Esophagus muscularis mucosa (tissue), 4 donors: ENCODE measurements at regions not wholly inside any gene's neighbourhood (a gene's known extent, or its start where the extent isn't known, plus 50 kb on each side); places are given as distances from the start of the nearest gene placed in this dataset.
A peak's percentile ranks its signal among the peaks of the same experiment; 100 is the strongest.

Experiments used
- DNase-seq: peaks from one replicate; pipeline ENCODE4 v3.0.0-alpha.2; 2017; ENCODE audit errors: extremely low spot score
- H3K27ac ChIP-seq, 4 donors: fragments of 200-600 bp; sonication (generic); replicated peaks in 1 of 4; 1 replicate in 3 of 4; 2 replicates in 1 of 4; pipeline ENCODE4 v1.5.1; 2016 to 2019; ENCODE audit warnings: mild to moderate bottlenecking in 1 of 4
- H3K27me3 ChIP-seq, 4 donors: fragments of 200-600 bp; sonication (generic); one replicate each; pipeline versions ENCODE4 v1.5.1 to v1.6.0; 2016 to 2019
- H3K36me3 ChIP-seq, 4 donors: fragments of 200-600 bp; sonication (generic); one replicate each; pipeline ENCODE4 v1.5.1; 2016 to 2019
- H3K4me1 ChIP-seq, 4 donors: fragments of 200-600 bp; sonication (generic); one replicate each; pipeline ENCODE4 v1.5.1; 2016 to 2019
- H3K4me3 ChIP-seq, 4 donors: fragments of 200-600 bp; sonication (generic); 1 replicate in 2 of 4; 2 replicates in 2 of 4; pipeline ENCODE4 v1.5.1; 2016 to 2019; ENCODE audit warnings: mild to moderate bottlenecking in 4 of 4, moderate library complexity in 1 of 4
- H3K9me3 ChIP-seq, 4 donors: fragments of 200-600 bp; sonication (generic); 1 replicate in 3 of 4; 2 replicates in 1 of 4; pipeline ENCODE4 v1.5.1; 2016 to 2019
- EP300 ChIP-seq: sonication (generic); formaldehyde crosslinking; IDR thresholded peaks from one replicate; pipeline ENCODE4 v1.6.1; 2017; ENCODE audit warnings: antibody characterized with exemption
- POLR2A ChIP-seq: fragments of 450-650 bp; IDR thresholded peaks from one replicate; pipeline ENCODE4 v1.6.1; 2017; ENCODE audit warnings: antibody characterized with exemption, moderate library complexity, mild to moderate bottlenecking, low read depth
- POLR2AphosphoS5 ChIP-seq, 2 donors: sonication (generic); formaldehyde crosslinking; IDR thresholded peaks; one replicate each; pipeline ENCODE4 v1.6.1; 2017; ENCODE audit warnings: antibody characterized with exemption in 2 of 2
- WGBS: methylation state at CpG from one replicate; pipeline ENCODE4 v1.1.5; 2018; 5-methylcytosine and 5-hydroxymethylcytosine counted together
- intact Hi-C: fragments of 100-400 bp; cut with DNase I; formaldehyde crosslinking; loops from one replicate; pipeline ENCODE4 v1.15.1; 2023
- TF ChIP-seq, protein P1 (sequence below), 3 experiments: fragments of 200-600 bp in 2 of 3; fragments of 450-650 bp in 1 of 3; sonication (generic) in 2 of 3; IDR thresholded peaks; one replicate each; pipeline ENCODE4 v1.5.1; 2017 to 2019; ENCODE audit warnings: antibody characterized with exemption in 3 of 3, mild to moderate bottlenecking in 2 of 3, moderate library complexity in 1 of 3

DNA sequence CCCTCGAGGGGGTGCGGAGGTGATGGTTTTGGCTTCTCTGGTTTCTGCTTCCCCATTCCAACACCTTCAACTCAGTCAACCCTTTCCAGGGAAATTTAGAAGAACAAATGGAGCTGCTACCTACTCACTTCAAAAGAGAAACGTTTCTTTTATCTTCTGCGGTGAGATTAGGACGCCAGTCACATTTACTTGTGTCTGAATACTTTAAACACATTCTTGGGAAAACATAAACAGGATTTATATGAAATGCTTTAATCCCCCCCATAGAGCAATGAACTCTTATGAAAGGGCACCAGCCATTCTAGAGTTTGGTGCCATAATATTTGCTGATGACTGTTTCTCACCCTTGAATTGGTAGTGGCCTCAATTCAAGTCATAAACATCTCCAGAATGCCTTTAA, 253.2 kb upstream of the APCDD1 start:
- Histone ChIP-seq H3K4me1 (no peaks in the 10 kb centered on the region), H3K27ac (no peak overlapping the region)
- intact Hi-C loops, result no loop called here

DNA sequence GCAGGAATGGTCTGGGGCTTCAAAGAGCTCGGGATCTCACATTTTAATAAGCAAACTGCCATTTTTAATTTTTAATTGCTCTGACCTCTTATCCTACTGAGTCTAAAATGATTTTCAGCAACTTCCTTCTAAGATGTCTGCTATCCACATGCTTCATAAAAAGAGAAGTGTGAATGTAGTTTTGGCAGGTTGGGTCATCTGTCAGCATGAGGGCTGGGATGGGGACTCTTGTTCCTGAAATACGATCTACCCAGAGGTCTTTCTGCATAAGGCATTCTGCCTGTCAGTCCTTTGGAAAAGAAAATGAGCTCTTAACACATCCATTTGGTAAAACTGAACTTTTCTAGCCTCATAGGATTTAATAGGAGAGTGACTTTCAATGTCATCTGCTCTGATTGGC, 252.8 kb upstream of the APCDD1 start:
- Histone ChIP-seq H3K27ac (no peak overlapping the region), H3K36me3 (no peaks in the 10 kb centered on the region), H3K9me3 (no peaks in the 10 kb centered on the region), H3K4me1 (no peaks in the 10 kb centered on the region), H3K27me3 (no peaks in the 10 kb centered on the region), H3K4me3 (no peak overlapping the region)
- 86% methylated on average over 2 of the region's 2 CpGs for WGBS
- intact Hi-C loops, result no loop called here
- TF ChIP-seq, protein P1, sequence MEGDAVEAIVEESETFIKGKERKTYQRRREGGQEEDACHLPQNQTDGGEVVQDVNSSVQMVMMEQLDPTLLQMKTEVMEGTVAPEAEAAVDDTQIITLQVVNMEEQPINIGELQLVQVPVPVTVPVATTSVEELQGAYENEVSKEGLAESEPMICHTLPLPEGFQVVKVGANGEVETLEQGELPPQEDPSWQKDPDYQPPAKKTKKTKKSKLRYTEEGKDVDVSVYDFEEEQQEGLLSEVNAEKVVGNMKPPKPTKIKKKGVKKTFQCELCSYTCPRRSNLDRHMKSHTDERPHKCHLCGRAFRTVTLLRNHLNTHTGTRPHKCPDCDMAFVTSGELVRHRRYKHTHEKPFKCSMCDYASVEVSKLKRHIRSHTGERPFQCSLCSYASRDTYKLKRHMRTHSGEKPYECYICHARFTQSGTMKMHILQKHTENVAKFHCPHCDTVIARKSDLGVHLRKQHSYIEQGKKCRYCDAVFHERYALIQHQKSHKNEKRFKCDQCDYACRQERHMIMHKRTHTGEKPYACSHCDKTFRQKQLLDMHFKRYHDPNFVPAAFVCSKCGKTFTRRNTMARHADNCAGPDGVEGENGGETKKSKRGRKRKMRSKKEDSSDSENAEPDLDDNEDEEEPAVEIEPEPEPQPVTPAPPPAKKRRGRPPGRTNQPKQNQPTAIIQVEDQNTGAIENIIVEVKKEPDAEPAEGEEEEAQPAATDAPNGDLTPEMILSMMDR (IDR thresholded peaks at IDR 0.05), result no peak
- no peak for TF ChIP-seq POLR2AphosphoS5 (IDR thresholded peaks at IDR 0.05)
- no peak for TF ChIP-seq POLR2A
- TF ChIP-seq EP300, result no peak
- DNase-seq, result no peak

More for the DNA sequence above, 253.2 kb upstream of the APCDD1 start:
- H3K4me3 ChIP-seq, result no peak overlapping the region
- 83% methylated on average over 5 of the region's 5 CpGs for WGBS
- H3K36me3 ChIP-seq, result no peaks in the 10 kb centered on the region
- H3K27me3 ChIP-seq, result no peaks in the 10 kb centered on the region
- H3K9me3 ChIP-seq, result no peaks in the 10 kb centered on the region
- DNase-seq, result no peak
- TF ChIP-seq EP300, result no peak
- no peak for TF ChIP-seq POLR2A
- no peak for TF ChIP-seq POLR2AphosphoS5 (IDR thresholded peaks at IDR 0.05)
- TF ChIP-seq, protein P1 (IDR thresholded peaks at IDR 0.05), result no peak

DNA sequence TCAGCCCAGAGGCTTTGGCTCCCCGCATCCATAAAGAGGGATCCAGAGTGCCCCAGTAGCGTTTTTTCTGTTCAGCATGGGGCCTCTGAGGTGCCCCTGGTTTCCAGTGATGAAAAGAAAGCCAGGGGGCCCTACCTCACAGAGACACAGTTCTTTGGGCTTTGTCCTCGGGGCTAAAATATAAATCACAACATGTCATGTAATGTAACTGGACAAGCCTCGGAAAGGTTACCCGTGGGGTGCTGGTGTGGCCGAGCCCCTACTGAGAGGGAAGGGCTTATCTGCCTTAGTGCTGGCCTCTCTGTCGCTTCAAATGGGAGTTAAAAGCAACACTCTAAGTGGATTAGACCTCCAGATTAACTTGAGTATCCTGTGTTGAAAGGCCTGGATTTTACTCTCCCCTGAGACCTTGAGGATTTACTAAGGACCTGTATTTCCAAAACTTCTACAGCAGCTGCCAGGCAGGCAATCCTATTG, 251.6 kb upstream of the APCDD1 start:
- no peak for DNase-seq
- H3K4me3 ChIP-seq, result no peak overlapping the region
- intact Hi-C loops, result no loop called here
- H3K4me1 ChIP-seq, result peaks cover 4 to 9% (median 8%) of the 10 kb centered on the region in 4 donors
- 74% methylated on average over 7 of the region's 7 CpGs for WGBS
- H3K27ac ChIP-seq, result no peak overlapping the region
- no peaks in the 10 kb centered on the region for H3K9me3 ChIP-seq
- TF ChIP-seq POLR2A, result no peak
- TF ChIP-seq, protein P1 (IDR thresholded peaks at IDR 0.05), result no peak
- TF ChIP-seq EP300, result no peak
- TF ChIP-seq POLR2AphosphoS5 (IDR thresholded peaks at IDR 0.05), result no peak
- no peaks in the 10 kb centered on the region for H3K36me3 ChIP-seq
- no peaks in the 10 kb centered on the region for H3K27me3 ChIP-seq

DNA sequence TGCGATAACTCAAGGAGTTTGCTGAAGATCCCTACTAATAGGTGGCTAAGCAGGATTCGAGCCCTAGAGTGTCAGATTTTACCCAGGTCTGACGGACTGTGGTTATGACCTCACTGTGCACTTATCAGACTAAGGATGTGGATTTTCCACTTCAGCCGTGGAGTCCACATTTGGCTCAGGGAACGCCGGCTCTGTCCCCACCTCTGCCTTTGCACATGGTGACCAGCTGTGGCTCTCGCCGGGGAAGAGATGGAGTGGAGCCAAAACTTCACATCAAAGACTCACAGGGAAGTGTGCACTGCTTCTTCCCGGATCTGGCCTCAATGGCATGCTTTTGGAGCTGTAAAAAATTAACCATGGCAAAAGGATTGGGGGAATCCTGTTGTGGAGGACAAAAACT, 249.3 kb upstream of the APCDD1 start:
- Histone ChIP-seq H3K36me3 (no peaks in the 10 kb centered on the region), H3K4me3 (no peak overlapping the region), H3K27ac (no peak overlapping the region), H3K4me1 (peaks cover 8 to 15% (median 13%) of the 10 kb centered on the region in 4 donors), H3K9me3 (no peaks in the 10 kb centered on the region), H3K27me3 (no peaks in the 10 kb centered on the region)
- TF ChIP-seq, protein P1 (IDR thresholded peaks at IDR 0.05), result no peak
- TF ChIP-seq POLR2A, result no peak
- TF ChIP-seq EP300, result no peak
- TF ChIP-seq POLR2AphosphoS5 (IDR thresholded peaks at IDR 0.05), result no peak
- intact Hi-C loops, result no loop called here
- peak; percentile 87 for DNase-seq
- WGBS, result 72% methylated on average over 9 of the region's 9 CpGs

DNA sequence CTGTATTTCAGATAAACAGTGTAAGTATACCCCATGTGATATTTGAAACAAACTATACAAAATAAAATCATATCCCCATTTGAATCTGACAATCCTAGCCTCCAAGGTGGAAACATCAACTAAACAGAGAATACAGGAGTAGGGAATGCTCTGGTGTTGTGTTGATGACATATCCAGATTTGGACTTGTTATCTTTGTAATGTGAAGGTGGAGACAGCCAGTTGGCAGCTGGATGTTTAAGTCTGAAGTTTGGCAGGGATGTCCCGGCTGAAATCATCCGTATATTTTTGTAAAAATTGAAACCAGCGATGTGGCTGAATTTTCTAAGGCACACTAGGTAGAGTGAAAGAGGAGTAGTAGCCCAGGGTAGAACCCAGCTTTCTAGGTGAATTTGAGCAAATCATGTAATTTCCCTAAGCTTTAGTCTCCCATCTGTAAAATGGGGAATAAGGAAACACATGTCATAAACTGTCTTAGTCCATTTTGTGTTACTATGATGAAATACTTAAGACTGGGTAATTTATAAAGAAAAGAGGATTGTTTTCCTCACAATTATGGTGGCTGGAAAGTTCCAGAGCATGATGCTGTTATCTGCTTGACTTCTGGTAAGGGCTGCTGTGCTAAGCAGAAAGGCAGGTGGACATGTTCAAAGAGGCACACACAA, 246.6 kb upstream of the APCDD1 start:
- TF ChIP-seq POLR2AphosphoS5 (IDR thresholded peaks at IDR 0.05) (no peak), EP300 (no peak), POLR2A (no peak)
- TF ChIP-seq, protein P1 (IDR thresholded peaks at IDR 0.05), result no peak
- H3K9me3 ChIP-seq, result no peaks in the 10 kb centered on the region
- H3K4me3 ChIP-seq, result no peak overlapping the region
- no peak for DNase-seq
- intact Hi-C loops, result no loop called here
- peaks cover 8 to 15% (median 13%) of the 10 kb centered on the region in 4 donors for H3K4me1 ChIP-seq
- H3K27ac ChIP-seq, result peak overlapping the region in 2 of 4 donors; percentile 48 to 51
- no peaks in the 10 kb centered on the region for H3K36me3 ChIP-seq
- WGBS, result 34% methylated on average over 3 of the region's 3 CpGs
- no peaks in the 10 kb centered on the region for H3K27me3 ChIP-seq
